CD4-positive, alpha-beta memory T cell (primary cell): ENCODE measurements at regions not wholly inside any gene's neighbourhood (a gene's known extent, or its start where the extent isn't known, plus 50 kb on each side); places are given as distances from the start of the nearest gene placed in this dataset.

Experiments used
- CTCF ChIA-PET: fragments of 350-600 bp; sonication (Branson Sonifier 250); formaldehyde crosslinking; loops from one replicate; lab custom pipeline; 2021; ENCODE audit warnings: inconsistent platforms; ENCODE audit not compliant: partially characterized antibody; lab: Charles Lee
- POLR2A ChIA-PET: fragments of 350-600 bp; sonication (Branson Sonifier 250); formaldehyde crosslinking; loops from one replicate; lab custom pipeline; 2021; ENCODE audit not compliant: partially characterized antibody; lab: Charles Lee
- DNase-seq, 5 donors: peaks; one replicate each; pipeline versions ENCODE4 v3.0.0 to v3.0.0-alpha.2; 2020 to 2022; ENCODE audit warnings: mixed read lengths in 1 of 5
- H3K27ac ChIP-seq: one replicate; pipeline ENCODE4 v1.7.0; 2013; ENCODE audit warnings: low read depth, low read length
- H3K27me3 ChIP-seq: 2 replicates; pipeline ENCODE4 v1.7.0; 2013; ENCODE audit warnings: mild to moderate bottlenecking, low read length, moderate library complexity; ENCODE audit not compliant: insufficient read depth
- H3K36me3 ChIP-seq: 2 replicates; pipeline ENCODE4 v1.7.0; 2013; ENCODE audit warnings: mild to moderate bottlenecking, low read length, moderate library complexity; ENCODE audit not compliant: insufficient read depth
- H3K4me1 ChIP-seq: 2 replicates; pipeline ENCODE4 v1.7.0; 2013; ENCODE audit warnings: mild to moderate bottlenecking, low read length, moderate library complexity; ENCODE audit not compliant: insufficient read depth
- H3K4me3 ChIP-seq, 2 donors: one replicate each; pipeline ENCODE4 v1.7.0; 2013; ENCODE audit warnings: low read length in 2 of 2, mild to moderate bottlenecking in 1 of 2
- H3K9me3 ChIP-seq, 2 donors: one replicate each; pipeline ENCODE4 v1.7.0; 2013; ENCODE audit warnings: low read length in 2 of 2, control low read depth in 1 of 2; ENCODE audit not compliant: control insufficient read depth in 1 of 2
- H3K27ac Mint-ChIP-seq, 7 donors: one replicate each; pipeline ENCODE4 v1.8.0; 2020 to 2021; ENCODE audit warnings: mixed read lengths in 7 of 7, mild to moderate bottlenecking in 6 of 7, inconsistent platforms in 3 of 7, moderate library complexity in 3 of 7
- H3K27me3 Mint-ChIP-seq, 2 donors: one replicate each; pipeline ENCODE4 v1.8.0; 2020 to 2021; ENCODE audit warnings: mixed read lengths in 2 of 2
- H3K36me3 Mint-ChIP-seq, 2 donors: one replicate each; pipeline ENCODE4 v1.8.0; 2020 to 2021; ENCODE audit warnings: mixed read lengths in 2 of 2, inconsistent platforms in 1 of 2, mild to moderate bottlenecking in 1 of 2
- H3K4me1 Mint-ChIP-seq, 4 donors: one replicate each; pipeline ENCODE4 v1.8.0; 2020 to 2021; ENCODE audit warnings: mixed read lengths in 4 of 4, mild to moderate bottlenecking in 1 of 4
- H3K4me3 Mint-ChIP-seq, 8 donors: one replicate each; pipeline ENCODE4 v1.8.0; 2020 to 2021; ENCODE audit warnings: mixed read lengths in 8 of 8, mild to moderate bottlenecking in 7 of 8, moderate library complexity in 6 of 8, inconsistent platforms in 3 of 8
- H3K9me3 Mint-ChIP-seq, 8 donors: one replicate each; pipeline ENCODE4 v1.8.0; 2020 to 2021; ENCODE audit warnings: mixed read lengths in 8 of 8, mild to moderate bottlenecking in 5 of 8, inconsistent platforms in 3 of 8, moderate library complexity in 1 of 8
- intact Hi-C: fragments of 100-400 bp; cut with micrococcal nuclease; formaldehyde crosslinking; loops from one replicate; pipeline ENCODE4 v1.15.1; 2023

DNA sequence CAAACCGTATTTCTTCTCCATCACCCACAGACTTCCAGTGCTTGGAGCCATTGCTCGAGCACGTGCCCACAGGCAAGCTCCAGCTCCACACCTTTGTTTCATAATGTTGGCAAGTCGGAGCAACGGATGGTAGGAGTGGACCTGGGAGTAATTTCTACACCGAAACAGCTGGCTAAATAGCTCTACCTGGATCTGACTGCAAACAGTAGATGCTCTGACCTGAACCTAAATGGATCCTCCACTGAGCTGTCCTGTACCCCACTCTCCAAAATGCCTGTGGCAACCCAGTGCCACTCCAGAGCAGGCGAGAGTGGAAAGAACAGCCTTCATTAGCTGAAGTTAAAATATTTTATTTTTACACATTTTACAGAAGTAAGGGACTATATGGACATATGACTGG lies 108.7 kb downstream of the BMP4 start:
- no peaks in the 10 kb centered on the region for H3K9me3 ChIP-seq

DNA sequence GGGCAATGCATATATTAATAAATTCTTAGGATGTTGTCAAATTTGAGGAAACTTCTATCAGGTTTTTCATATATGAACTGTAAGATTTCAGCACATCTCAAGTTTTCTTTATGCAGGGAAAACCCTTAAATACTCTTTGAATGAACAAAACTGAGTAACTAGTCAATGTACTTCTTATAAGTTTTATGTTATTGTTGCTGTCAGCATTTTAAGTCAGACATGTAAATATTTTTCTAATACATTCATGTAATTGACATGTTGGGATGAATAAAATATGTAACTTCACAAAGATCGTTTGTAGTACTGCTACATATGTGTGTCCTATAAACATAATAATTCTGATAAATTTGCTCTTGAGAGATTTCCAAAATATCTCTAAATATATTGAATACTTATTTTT lies 109.6 kb downstream of the BMP4 start:
- intact Hi-C loops: no loop called here
- no peaks in the 10 kb centered on the region for H3K4me1 Mint-ChIP-seq

More for the DNA sequence above, 108.7 kb downstream of the BMP4 start:
- Histone ChIP-seq H3K4me3 (no peak overlapping the region), H3K27ac (no peak overlapping the region), H3K4me1 (no peaks in the 10 kb centered on the region), H3K27me3 (no peaks in the 10 kb centered on the region), H3K36me3 (no peaks in the 10 kb centered on the region)
- POLR2A ChIA-PET: no interaction called here
- CTCF ChIA-PET: no interaction called here
- Mint-ChIP-seq H3K4me1 (no peaks in the 10 kb centered on the region), H3K27me3 (peaks cover 0 to 2% of the 10 kb centered on the region in 2 donors), H3K4me3 (no peak overlapping the region), H3K9me3 (peaks cover 0 to 7% (median 0%) of the 10 kb centered on the region in 8 donors), H3K27ac (no peak overlapping the region), H3K36me3 (no peaks in the 10 kb centered on the region)
- no peak for DNase-seq
- intact Hi-C loops: no loop called here

DNA sequence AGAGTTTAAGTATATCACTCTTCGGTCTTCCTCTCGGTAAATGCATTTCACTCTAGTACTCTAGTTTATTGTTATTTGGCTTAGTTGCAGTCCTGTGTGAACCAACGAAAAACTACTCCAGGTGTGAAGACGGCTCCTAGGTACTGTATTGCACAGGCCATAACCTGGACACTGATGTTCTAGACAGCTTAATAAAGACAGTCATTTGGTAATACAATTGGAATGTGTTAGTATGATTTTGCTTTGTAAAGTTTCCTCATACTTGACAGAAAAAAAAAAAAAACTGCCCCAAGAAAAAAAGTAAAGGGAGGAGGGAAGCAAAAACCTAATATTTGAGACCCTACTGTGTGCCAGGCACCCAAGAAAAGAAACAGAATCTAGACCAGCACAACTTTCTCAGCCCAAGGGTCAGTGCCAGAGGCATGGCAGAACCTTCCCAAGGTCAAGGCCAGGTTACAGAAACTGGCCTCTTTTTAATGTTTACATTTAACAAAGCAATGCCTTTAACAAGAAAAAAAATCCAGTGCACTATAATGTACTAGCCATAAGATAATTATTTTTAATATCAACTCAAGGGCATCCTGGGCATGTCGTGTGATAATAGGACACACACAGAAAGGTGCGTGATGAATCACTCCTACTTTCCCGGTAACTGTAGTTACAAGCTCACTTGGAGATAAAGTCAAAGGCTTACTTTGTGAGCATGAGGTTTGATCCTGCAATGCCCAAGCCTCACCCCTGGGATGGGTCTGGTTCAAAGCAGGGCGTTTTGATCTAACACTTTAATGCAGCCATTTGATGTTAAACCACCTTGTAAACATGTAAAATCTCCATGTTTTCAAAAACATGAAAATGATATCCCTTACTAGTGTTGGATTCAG lies 110.6 kb downstream of the BMP4 start:
- H3K36me3 Mint-ChIP-seq: no peaks in the 10 kb centered on the region
- Histone ChIP-seq H3K27ac (no peak overlapping the region), H3K9me3 (no peaks in the 10 kb centered on the region), H3K36me3 (no peaks in the 10 kb centered on the region), H3K4me1 (no peaks in the 10 kb centered on the region), H3K4me3 (no peak overlapping the region), H3K27me3 (no peaks in the 10 kb centered on the region)
- ChIA-PET POLR2A (no interaction called here), CTCF (no interaction called here)
- H3K4me1 Mint-ChIP-seq: no peaks in the 10 kb centered on the region
- intact Hi-C loops: no loop called here
- DNase-seq: no peak
- no peak overlapping the region for H3K27ac Mint-ChIP-seq
- no peak overlapping the region for H3K4me3 Mint-ChIP-seq
- H3K9me3 Mint-ChIP-seq: peaks cover 0 to 7% (median 0%) of the 10 kb centered on the region in 8 donors
- peaks cover 0 to 2% of the 10 kb centered on the region in 2 donors for H3K27me3 Mint-ChIP-seq

More for the DNA sequence above, 109.6 kb downstream of the BMP4 start:
- Histone ChIP-seq H3K9me3 (no peaks in the 10 kb centered on the region), H3K36me3 (no peaks in the 10 kb centered on the region), H3K27me3 (no peaks in the 10 kb centered on the region), H3K4me3 (no peak overlapping the region), H3K27ac (no peak overlapping the region), H3K4me1 (no peaks in the 10 kb centered on the region)
- Mint-ChIP-seq H3K27ac (no peak overlapping the region), H3K9me3 (peaks cover 0 to 7% (median 0%) of the 10 kb centered on the region in 8 donors), H3K4me3 (no peak overlapping the region), H3K27me3 (peaks cover 0 to 2% of the 10 kb centered on the region in 2 donors), H3K36me3 (no peaks in the 10 kb centered on the region)
- no peak for DNase-seq
- POLR2A ChIA-PET: no interaction called here
- CTCF ChIA-PET: no interaction called here

DNA sequence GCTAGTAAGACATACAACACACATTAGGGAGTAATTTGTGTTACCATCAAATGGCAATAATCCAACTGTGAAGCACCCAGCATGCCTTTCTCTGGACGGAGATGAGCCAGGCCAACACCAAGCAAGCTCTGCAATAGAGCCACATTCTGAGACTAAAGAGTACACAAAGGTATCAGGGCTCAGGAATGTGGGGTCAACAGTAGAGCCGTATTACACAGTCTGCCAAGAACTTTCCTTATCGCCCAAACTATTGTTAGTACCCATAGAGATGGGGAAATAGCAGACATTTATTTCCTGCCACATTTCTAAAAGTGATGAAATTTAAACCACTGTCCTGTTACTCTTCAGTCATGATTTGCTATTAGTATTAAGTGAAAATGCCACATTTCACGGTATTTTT lies 113.7 kb downstream of the BMP4 start:
- Mint-ChIP-seq H3K27me3 (no peaks in the 10 kb centered on the region), H3K4me3 (no peak overlapping the region), H3K27ac (no peak overlapping the region), H3K9me3 (peaks cover 0 to 12% (median 7%) of the 10 kb centered on the region in 8 donors), H3K36me3 (no peaks in the 10 kb centered on the region), H3K4me1 (no peaks in the 10 kb centered on the region)
- Histone ChIP-seq H3K4me3 (no peak overlapping the region), H3K27ac (no peak overlapping the region), H3K9me3 (no peaks in the 10 kb centered on the region), H3K36me3 (no peaks in the 10 kb centered on the region), H3K27me3 (no peaks in the 10 kb centered on the region), H3K4me1 (no peaks in the 10 kb centered on the region)
- ChIA-PET POLR2A (no interaction called here), CTCF (interaction anchor here (0.6 kb wide), 1 partner anchor 449 kb away, joined by 3 read pairs; no protein-coding TSS in a partner anchor)
- no peak for DNase-seq
- intact Hi-C loops: no loop called here

DNA sequence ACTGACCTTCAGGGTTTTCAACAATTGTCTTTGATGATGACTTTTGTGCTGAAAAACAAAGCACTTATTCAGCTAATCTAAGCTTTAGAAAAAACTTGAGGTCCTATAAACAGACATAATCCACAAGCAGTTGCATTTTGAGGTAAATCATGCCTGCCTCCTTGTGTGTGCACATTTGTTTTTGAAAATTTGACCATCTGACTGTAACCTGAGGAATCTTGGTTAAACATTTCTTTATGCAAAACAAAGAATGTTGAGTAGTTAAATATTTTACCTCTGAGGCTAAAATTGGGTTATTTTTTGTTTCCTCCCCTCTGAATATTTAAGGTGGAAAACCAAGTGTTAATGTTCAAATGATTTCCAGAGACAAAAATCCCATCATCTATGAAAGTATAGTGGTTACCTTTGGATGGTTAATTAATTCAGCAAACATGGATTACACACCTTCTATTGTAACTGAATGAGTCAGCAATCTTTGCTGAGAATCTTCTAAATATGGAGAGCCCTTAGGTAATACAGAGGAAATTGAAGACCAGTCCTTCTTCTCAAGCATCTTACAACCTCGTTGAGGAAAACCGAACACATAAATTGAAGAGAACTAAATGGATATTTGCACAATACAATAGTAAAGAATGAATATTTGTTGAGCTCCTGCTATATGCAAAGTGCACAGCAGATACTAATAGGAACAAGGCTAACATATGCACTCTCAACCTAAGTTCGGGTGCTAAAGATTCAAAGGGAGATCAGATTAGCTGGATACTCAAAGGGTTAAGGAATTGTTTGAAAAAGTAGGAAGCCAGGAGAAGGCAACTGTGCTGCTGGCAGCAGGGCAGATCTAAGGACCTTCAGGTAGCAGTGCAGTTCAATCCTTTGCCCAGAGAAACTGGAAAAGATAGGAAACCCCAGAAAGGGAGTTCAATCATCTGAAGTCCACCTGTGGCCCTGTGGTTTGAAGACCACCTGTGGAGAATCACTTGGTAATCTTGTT lies 115.2 kb downstream of the BMP4 start:
- no peak for DNase-seq
- ChIA-PET POLR2A (no interaction called here), CTCF (no interaction called here)
- no peaks in the 10 kb centered on the region for H3K9me3 ChIP-seq
- H3K4me3 ChIP-seq: no peak overlapping the region
- H3K4me1 Mint-ChIP-seq: no peaks in the 10 kb centered on the region
- no peaks in the 10 kb centered on the region for H3K27me3 Mint-ChIP-seq
- no peak overlapping the region for H3K4me3 Mint-ChIP-seq
- H3K27me3 ChIP-seq: no peaks in the 10 kb centered on the region
- H3K36me3 ChIP-seq: no peaks in the 10 kb centered on the region
- H3K9me3 Mint-ChIP-seq: peaks cover 0 to 16% (median 10%) of the 10 kb centered on the region in 8 donors
- H3K27ac Mint-ChIP-seq: no peak overlapping the region
- H3K27ac ChIP-seq: no peak overlapping the region
- H3K36me3 Mint-ChIP-seq: no peaks in the 10 kb centered on the region
- no peaks in the 10 kb centered on the region for H3K4me1 ChIP-seq
- intact Hi-C loops: no loop called here

DNA sequence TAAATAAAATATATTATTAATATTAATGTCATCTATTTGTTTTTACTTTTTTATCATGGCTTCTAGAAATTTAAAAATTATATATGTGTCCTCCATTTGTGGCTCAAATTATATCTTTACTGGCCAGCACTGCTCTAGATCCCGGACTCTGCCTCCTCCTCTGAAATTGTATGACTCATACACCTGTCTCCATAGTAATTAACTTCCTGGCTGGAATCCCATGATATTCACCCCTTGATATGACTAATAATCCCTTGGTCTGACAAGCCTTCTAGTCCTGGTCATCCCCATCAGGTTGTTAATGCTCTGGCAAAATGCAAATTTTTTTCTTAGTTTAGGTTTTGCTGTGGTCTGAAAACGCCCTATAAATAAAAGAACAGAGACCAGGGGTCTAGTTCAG lies 116.2 kb downstream of the BMP4 start:
- Mint-ChIP-seq H3K9me3 (peaks cover 0 to 16% (median 10%) of the 10 kb centered on the region in 8 donors), H3K4me3 (no peak overlapping the region), H3K27ac (no peak overlapping the region), H3K4me1 (no peaks in the 10 kb centered on the region), H3K36me3 (no peaks in the 10 kb centered on the region), H3K27me3 (no peaks in the 10 kb centered on the region)
- intact Hi-C loops: no loop called here
- POLR2A ChIA-PET: no interaction called here
- Histone ChIP-seq H3K27ac (no peak overlapping the region), H3K9me3 (no peaks in the 10 kb centered on the region), H3K27me3 (no peaks in the 10 kb centered on the region), H3K4me3 (no peak overlapping the region), H3K4me1 (no peaks in the 10 kb centered on the region), H3K36me3 (no peaks in the 10 kb centered on the region)
- CTCF ChIA-PET: no interaction called here
- DNase-seq: no peak

DNA sequence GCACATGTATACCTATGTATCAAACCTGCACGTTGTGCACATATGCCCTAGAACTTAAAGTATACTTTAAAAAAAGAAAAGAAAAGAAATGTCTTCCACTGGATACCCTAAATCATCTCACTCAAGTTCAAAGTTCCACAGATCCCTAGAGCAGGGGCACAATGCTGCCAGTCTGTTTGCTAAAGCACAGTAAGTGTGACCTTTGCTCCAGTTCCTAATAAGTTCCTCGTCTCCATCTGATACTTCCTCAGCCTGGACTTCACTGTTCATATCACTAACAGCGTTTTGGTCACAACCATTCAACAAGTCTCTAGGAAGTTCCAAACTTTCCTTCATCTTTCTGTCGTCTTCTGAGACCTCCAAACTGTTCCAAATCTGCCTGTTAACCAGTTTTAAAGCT lies 118.3 kb downstream of the BMP4 start:
- H3K9me3 Mint-ChIP-seq: peaks cover 0 to 18% (median 10%) of the 10 kb centered on the region in 8 donors
- ChIA-PET POLR2A (no interaction called here), CTCF (no interaction called here)
- no peaks in the 10 kb centered on the region for H3K36me3 Mint-ChIP-seq
- intact Hi-C loops: no loop called here
- Histone ChIP-seq H3K27me3 (no peaks in the 10 kb centered on the region), H3K4me3 (no peak overlapping the region), H3K9me3 (no peaks in the 10 kb centered on the region), H3K4me1 (no peaks in the 10 kb centered on the region), H3K36me3 (no peaks in the 10 kb centered on the region), H3K27ac (no peak overlapping the region)
- no peak for DNase-seq
- no peaks in the 10 kb centered on the region for H3K27me3 Mint-ChIP-seq
- H3K27ac Mint-ChIP-seq: no peak overlapping the region
- no peak overlapping the region for H3K4me3 Mint-ChIP-seq
- no peaks in the 10 kb centered on the region for H3K4me1 Mint-ChIP-seq
